Activated T-cell treated with anti-CD3 and anti-CD28 coated beads, Interleukin-2, amount 50 U/mL, for 72 hours (primary cell): ENCODE measurements at regions not wholly inside any gene's neighbourhood (a gene's known extent, or its start where the extent isn't known, plus 50 kb on each side); places are given as distances from the start of the nearest gene placed in this dataset.
"Not testable (repeated sequence)": the region's sequence is repeated elsewhere in the genome, so short reads cannot be mapped to it uniquely, and the experiment has no call there.

Experiments
- ATAC-seq, 2 donors: fragments of 150-1000 bp; cut with Tn5 transposase; replicated peaks in 1 of 2; 2 replicates each; pipeline ENCODE4 v1.10.0; 2021; ENCODE audit warnings: moderate library complexity in 2 of 2, mild to moderate bottlenecking in 1 of 2
- DNase-seq, 2 donors: peaks; one replicate each; pipeline ENCODE4 v3.0.0; 2021 to 2022; ENCODE audit warnings: mixed read lengths in 1 of 2
- H3K27ac Mint-ChIP-seq: one replicate; pipeline ENCODE4 v1.8.0; 2022; ENCODE audit warnings: mild to moderate bottlenecking, moderate library complexity, mixed read lengths
- H3K27me3 Mint-ChIP-seq: one replicate; pipeline ENCODE4 v1.8.0; 2022; ENCODE audit warnings: low read depth, mixed read lengths
- H3K36me3 Mint-ChIP-seq, 2 donors: one replicate each; pipeline ENCODE4 v1.8.0; 2022; ENCODE audit warnings: mixed read lengths in 2 of 2, mild to moderate bottlenecking in 1 of 2; ENCODE audit not compliant: insufficient read depth in 2 of 2
- H3K4me1 Mint-ChIP-seq: one replicate; pipeline ENCODE4 v1.8.0; 2022; ENCODE audit warnings: low read depth, mixed read lengths
- H3K4me3 Mint-ChIP-seq, 2 donors: one replicate each; pipeline ENCODE4 v1.8.0; 2022; ENCODE audit warnings: mild to moderate bottlenecking in 2 of 2, mixed read lengths in 2 of 2, moderate library complexity in 2 of 2
- H3K9me3 Mint-ChIP-seq, 2 donors: one replicate each; pipeline ENCODE4 v1.8.0; 2022; ENCODE audit warnings: mixed read lengths in 2 of 2

- not testable (repeated sequence) for H3K4me1 Mint-ChIP-seq, H3K27ac Mint-ChIP-seq, H3K9me3 Mint-ChIP-seq, H3K36me3 Mint-ChIP-seq, DNase-seq, H3K27me3 Mint-ChIP-seq, H3K4me3 Mint-ChIP-seq, ATAC-seq
These were observed 266.0 kb downstream of the TRIML1 start for GRCh38 chr4:188405071-188405835.

- Mint-ChIP-seq H3K9me3 (peaks cover 5 to 6% of the 10 kb centered on the region in 2 donors), H3K27ac (no peak overlapping the region), H3K4me3 (no peak overlapping the region), H3K27me3 (no peaks in the 10 kb centered on the region), H3K4me1 (no peaks in the 10 kb centered on the region), H3K36me3 (peaks cover 1 to 6% of the 10 kb centered on the region in 2 donors)
- DNase-seq (no peak), ATAC-seq (no peak)
These were observed 269.2 kb downstream of the TRIML1 start for GRCh38 chr4:188408244-188409030.

- DNase-seq (no peak), ATAC-seq (no peak)
- H3K9me3 Mint-ChIP-seq, result peaks cover 3 to 5% of the 10 kb centered on the region in 2 donors
- H3K27me3 Mint-ChIP-seq, result no peaks in the 10 kb centered on the region
- peaks cover 1 to 6% of the 10 kb centered on the region in 2 donors for H3K36me3 Mint-ChIP-seq
- H3K4me1 Mint-ChIP-seq, result no peaks in the 10 kb centered on the region
- no peak overlapping the region for H3K27ac Mint-ChIP-seq
- H3K4me3 Mint-ChIP-seq, result no peak overlapping the region
These were observed 270.6 kb downstream of the TRIML1 start for GRCh38 chr4:188409851-188410250.

- Mint-ChIP-seq H3K9me3 (peaks cover 5 to 7% of the 10 kb centered on the region in 2 donors), H3K27me3 (no peaks in the 10 kb centered on the region), H3K36me3 (peaks cover 1 to 8% of the 10 kb centered on the region in 2 donors), H3K4me3 (no peak overlapping the region), H3K27ac (no peak overlapping the region), H3K4me1 (no peaks in the 10 kb centered on the region)
- DNase-seq (no peak), ATAC-seq (no peak)
These were observed 272.6 kb downstream of the TRIML1 start for GRCh38 chr4:188411805-188412204.

- H3K4me3 Mint-ChIP-seq, result no peak overlapping the region
- no peaks in the 10 kb centered on the region for H3K4me1 Mint-ChIP-seq
- H3K27ac Mint-ChIP-seq, result no peak overlapping the region
- H3K36me3 Mint-ChIP-seq, result peaks cover 1 to 7% of the 10 kb centered on the region in 2 donors
- ATAC-seq (no peak), DNase-seq (no peak)
- H3K27me3 Mint-ChIP-seq, result no peaks in the 10 kb centered on the region
- peaks cover 5 to 7% of the 10 kb centered on the region in 2 donors for H3K9me3 Mint-ChIP-seq
These were observed 273.3 kb downstream of the TRIML1 start for GRCh38 chr4:188412499-188412898.

GRCh38 chr4:188414441-188414840 is 275.2 kb downstream of the TRIML1 start:
- ATAC-seq (no peak), DNase-seq (no peak)
- Mint-ChIP-seq H3K27ac (no peak overlapping the region), H3K36me3 (peaks cover 1 to 7% of the 10 kb centered on the region in 2 donors), H3K4me1 (no peaks in the 10 kb centered on the region), H3K4me3 (no peak overlapping the region), H3K27me3 (no peaks in the 10 kb centered on the region), H3K9me3 (peaks cover 5% of the 10 kb centered on the region in 2 donors)

- H3K27ac Mint-ChIP-seq, result no peak overlapping the region
- H3K4me3 Mint-ChIP-seq, result no peak overlapping the region
- no peak for ATAC-seq
- peaks cover 5 to 8% of the 10 kb centered on the region in 2 donors for H3K9me3 Mint-ChIP-seq
- no peaks in the 10 kb centered on the region for H3K27me3 Mint-ChIP-seq
- DNase-seq, result no peak
- H3K4me1 Mint-ChIP-seq, result no peaks in the 10 kb centered on the region
- H3K36me3 Mint-ChIP-seq, result peaks cover 1 to 6% of the 10 kb centered on the region in 2 donors
These were observed 277.9 kb downstream of the TRIML1 start for GRCh38 chr4:188417181-188417580.

GRCh38 chr4:188423039-188423438 is 283.8 kb downstream of the TRIML1 start:
- H3K36me3 Mint-ChIP-seq, result peaks cover 0 to 1% of the 10 kb centered on the region in 2 donors
- peaks cover 3 to 5% of the 10 kb centered on the region in 2 donors for H3K9me3 Mint-ChIP-seq
- ATAC-seq (no peak), DNase-seq (no peak)
- no peak overlapping the region for H3K27ac Mint-ChIP-seq
- no peak overlapping the region for H3K4me3 Mint-ChIP-seq
- no peaks in the 10 kb centered on the region for H3K4me1 Mint-ChIP-seq
- H3K27me3 Mint-ChIP-seq, result no peaks in the 10 kb centered on the region

- DNase-seq, result no peak
- Mint-ChIP-seq H3K4me3 (no peak overlapping the region), H3K4me1 (no peaks in the 10 kb centered on the region), H3K27me3 (no peaks in the 10 kb centered on the region), H3K27ac (no peak overlapping the region), H3K36me3 (peaks cover 0 to 3% of the 10 kb centered on the region in 2 donors), H3K9me3 (peaks cover 11 to 15% of the 10 kb centered on the region in 2 donors)
- ATAC-seq, result no peak
These were observed 289.7 kb downstream of the TRIML1 start for GRCh38 chr4:188428935-188429334.

- Mint-ChIP-seq H3K27ac (no peak overlapping the region), H3K4me1 (no peaks in the 10 kb centered on the region), H3K27me3 (no peaks in the 10 kb centered on the region), H3K9me3 (peaks cover 14 to 18% of the 10 kb centered on the region in 2 donors), H3K36me3 (peaks cover 0 to 3% of the 10 kb centered on the region in 2 donors), H3K4me3 (no peak overlapping the region)
- DNase-seq, result no peak
- no peak for ATAC-seq
These were observed 290.7 kb downstream of the TRIML1 start for GRCh38 chr4:188429965-188430364.

GRCh38 chr4:188430384-188430783 is 291.1 kb downstream of the TRIML1 start:
- H3K27me3 Mint-ChIP-seq, result no peaks in the 10 kb centered on the region
- H3K27ac Mint-ChIP-seq, result no peak overlapping the region
- H3K9me3 Mint-ChIP-seq, result peaks cover 16 to 20% of the 10 kb centered on the region in 2 donors
- peaks cover 0 to 3% of the 10 kb centered on the region in 2 donors for H3K36me3 Mint-ChIP-seq
- no peak for ATAC-seq
- no peaks in the 10 kb centered on the region for H3K4me1 Mint-ChIP-seq
- H3K4me3 Mint-ChIP-seq, result no peak overlapping the region
- DNase-seq, result no peak

- Mint-ChIP-seq H3K4me1 (no peaks in the 10 kb centered on the region), H3K4me3 (no peak overlapping the region), H3K36me3 (peaks cover 0 to 3% of the 10 kb centered on the region in 2 donors), H3K9me3 (peaks cover 16 to 20% of the 10 kb centered on the region in 2 donors), H3K27ac (no peak overlapping the region), H3K27me3 (no peaks in the 10 kb centered on the region)
- ATAC-seq (no peak), DNase-seq (no peak)
These were observed 293.1 kb downstream of the TRIML1 start for GRCh38 chr4:188432328-188432727.

- no peak for ATAC-seq
- H3K9me3 Mint-ChIP-seq, result peaks cover 15 to 19% of the 10 kb centered on the region in 2 donors
- no peak overlapping the region for H3K4me3 Mint-ChIP-seq
- peaks cover 0 to 3% of the 10 kb centered on the region in 2 donors for H3K36me3 Mint-ChIP-seq
- H3K4me1 Mint-ChIP-seq, result no peaks in the 10 kb centered on the region
- no peaks in the 10 kb centered on the region for H3K27me3 Mint-ChIP-seq
- H3K27ac Mint-ChIP-seq, result no peak overlapping the region
- DNase-seq, result no peak
These were observed 294.6 kb downstream of the TRIML1 start for GRCh38 chr4:188433741-188434315.
